Adrenal gland (tissue), 9 donors: ENCODE measurements at regions not wholly inside any gene's neighbourhood (a gene's known extent, or its start where the extent isn't known, plus 50 kb on each side); places are given as distances from the start of the nearest gene placed in this dataset.

Experiments
- DNase-seq, 7 donors: peaks; one replicate each; pipeline ENCODE4 v3.0.0-alpha.2; 2019 to 2020
- H3K27ac ChIP-seq, 5 donors: fragments of 200-600 bp; sonication (generic) in 4 of 5; 1 replicate in 3 of 5; 2 replicates in 2 of 5; pipeline versions ENCODE4 v1.5.1 to v1.8.0; 2016 to 2020; ENCODE audit warnings: mild to moderate bottlenecking in 1 of 5
- H3K27me3 ChIP-seq: fragments of 200-600 bp; 2 replicates; pipeline ENCODE4 v1.8.0; 2021
- H3K36me3 ChIP-seq, 2 donors: fragments of 200-600 bp; replicated peaks in 1 of 2; 1 replicate in 1 of 2; 2 replicates in 1 of 2; pipeline versions ENCODE4 v1.5.1 to v1.8.0; 2018 to 2022
- H3K4me1 ChIP-seq, 2 donors: fragments of 200-600 bp; replicated peaks in 1 of 2; 1 replicate in 1 of 2; 2 replicates in 1 of 2; pipeline versions ENCODE4 v1.5.1 to v1.8.0; 2018 to 2021
- H3K4me3 ChIP-seq, 4 donors: fragments of 200-600 bp; sonication (generic) in 3 of 4; one replicate each; pipeline ENCODE4 v1.5.1; 2016 to 2018
- H3K9me3 ChIP-seq, 3 donors: fragments of 200-600 bp; sonication (generic) in 1 of 3; replicated peaks in 1 of 3; 1 replicate in 2 of 3; 2 replicates in 1 of 3; pipeline versions ENCODE4 v1.5.1 to v1.8.0; 2016 to 2021
- POLR2A ChIP-seq, 2 donors: fragments of 450-650 bp; IDR thresholded peaks; one replicate each; pipeline ENCODE4 v1.6.1; 2017; ENCODE audit warnings: antibody characterized with exemption in 2 of 2, mild to moderate bottlenecking in 2 of 2, moderate library complexity in 1 of 2
- WGBS, 4 donors: extraction: QIAGEN DNeasy Blood & Tissue Kit in 2 of 4; methylation state at CpG; one replicate each; pipeline versions ENCODE4 v1.1.5 to v1.1.7; 2013 to 2017; 5-methylcytosine and 5-hydroxymethylcytosine counted together
- intact Hi-C, 2 donors: fragments of 100-400 bp; cut with DNase I; formaldehyde crosslinking; loops; one replicate each; pipeline versions ENCODE4 v1.14.1 to v1.15.0; 2022 to 2023
- TF ChIP-seq, protein P1 (sequence below), 6 experiments: fragments of 450-650 bp in 4 of 6; fragments of 200-600 bp in 2 of 6; sonication (generic) in 1 of 6; IDR thresholded peaks; 1 replicate in 5 of 6; 2 replicates in 1 of 6; pipeline versions ENCODE4 v1.5.1 to v1.8.0; 2016 to 2021; ENCODE audit warnings: antibody characterized with exemption in 6 of 6, mild to moderate bottlenecking in 2 of 6, moderate library complexity in 1 of 6
- donor health status: healthy with polysubstance abuse.
- donor health status: Bipolar disorder and iron deficiency.
- donor health status: DM: yes; HTN: yes; CAD: no.
- donor health status: DM: no; HTN: no; CAD: no.
- donor health status: DM: no; HTN: no; CAD: no.

- no peaks in the 10 kb centered on the region for H3K27me3 ChIP-seq
- no peaks in the 10 kb centered on the region for H3K9me3 ChIP-seq
- no peak overlapping the region for H3K27ac ChIP-seq
- no peak for DNase-seq
- no peak for TF ChIP-seq POLR2A (IDR thresholded peaks at IDR 0.05)
- TF ChIP-seq, protein P1, sequence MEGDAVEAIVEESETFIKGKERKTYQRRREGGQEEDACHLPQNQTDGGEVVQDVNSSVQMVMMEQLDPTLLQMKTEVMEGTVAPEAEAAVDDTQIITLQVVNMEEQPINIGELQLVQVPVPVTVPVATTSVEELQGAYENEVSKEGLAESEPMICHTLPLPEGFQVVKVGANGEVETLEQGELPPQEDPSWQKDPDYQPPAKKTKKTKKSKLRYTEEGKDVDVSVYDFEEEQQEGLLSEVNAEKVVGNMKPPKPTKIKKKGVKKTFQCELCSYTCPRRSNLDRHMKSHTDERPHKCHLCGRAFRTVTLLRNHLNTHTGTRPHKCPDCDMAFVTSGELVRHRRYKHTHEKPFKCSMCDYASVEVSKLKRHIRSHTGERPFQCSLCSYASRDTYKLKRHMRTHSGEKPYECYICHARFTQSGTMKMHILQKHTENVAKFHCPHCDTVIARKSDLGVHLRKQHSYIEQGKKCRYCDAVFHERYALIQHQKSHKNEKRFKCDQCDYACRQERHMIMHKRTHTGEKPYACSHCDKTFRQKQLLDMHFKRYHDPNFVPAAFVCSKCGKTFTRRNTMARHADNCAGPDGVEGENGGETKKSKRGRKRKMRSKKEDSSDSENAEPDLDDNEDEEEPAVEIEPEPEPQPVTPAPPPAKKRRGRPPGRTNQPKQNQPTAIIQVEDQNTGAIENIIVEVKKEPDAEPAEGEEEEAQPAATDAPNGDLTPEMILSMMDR (IDR thresholded peaks at IDR 0.05) = no peak
- H3K4me3 ChIP-seq = no peak overlapping the region
- intact Hi-C loops = no loop called here
- H3K4me1 ChIP-seq = peaks cover 0 to 3% of the 10 kb centered on the region in 2 donors
- H3K36me3 ChIP-seq = no peaks in the 10 kb centered on the region
- WGBS, 4 donors = 69 to 92% (median 91%) methylated on average over 2 of the region's 2 CpGs
Observed at GRCh38 chr21:16363100-16363499, 633.3 kb downstream of the USP25 start.

DNA sequence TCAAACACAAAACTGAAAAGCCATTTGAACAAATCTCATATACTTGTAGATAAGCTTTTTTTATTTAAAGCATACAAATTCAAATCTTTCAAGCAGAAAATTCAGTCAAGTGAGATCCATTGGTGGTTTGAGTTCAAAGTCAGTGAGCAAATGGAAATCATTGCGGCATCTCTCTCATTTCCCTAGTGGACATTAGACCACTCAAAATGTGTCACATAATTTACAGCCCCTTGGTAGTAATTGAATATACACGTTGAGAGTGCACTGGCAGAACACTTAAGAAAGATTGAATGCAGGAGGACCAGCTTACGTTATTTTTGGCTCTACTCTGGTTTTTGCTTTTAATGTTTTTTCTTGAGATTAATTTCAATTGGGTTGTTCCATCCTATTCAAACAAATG, 633.7 kb downstream of the USP25 start:
- no peaks in the 10 kb centered on the region for H3K4me1 ChIP-seq
- 73 to 86% (median 80%) methylated on average over 3 of the region's 3 CpGs for WGBS, 4 donors
- H3K9me3 ChIP-seq = no peaks in the 10 kb centered on the region
- no peaks in the 10 kb centered on the region for H3K27me3 ChIP-seq
- intact Hi-C loops = no loop called here
- TF ChIP-seq, protein P1 (IDR thresholded peaks at IDR 0.05) = no peak
- no peak for TF ChIP-seq POLR2A (IDR thresholded peaks at IDR 0.05)
- H3K27ac ChIP-seq = no peak overlapping the region
- H3K36me3 ChIP-seq = no peaks in the 10 kb centered on the region
- H3K4me3 ChIP-seq = no peak overlapping the region
- no peak for DNase-seq

DNA sequence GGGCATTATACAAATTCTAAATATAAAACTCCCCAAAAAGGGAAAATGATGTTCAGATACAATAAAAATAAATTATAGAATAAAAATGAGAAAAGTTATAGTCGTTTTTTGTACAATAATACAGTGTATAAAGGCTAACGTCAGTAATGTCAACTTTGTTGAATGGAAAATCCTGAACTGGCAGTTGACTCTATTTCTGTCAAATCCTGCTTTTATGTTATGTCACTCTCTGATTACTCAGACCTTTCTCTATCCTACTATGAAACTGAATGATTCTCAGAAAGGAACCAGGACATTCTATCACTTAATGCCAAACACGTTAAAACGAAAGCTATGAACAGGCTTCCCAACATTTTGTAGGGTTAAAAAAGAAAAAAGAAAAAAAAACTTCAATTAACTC, 636.4 kb downstream of the USP25 start:
- Histone ChIP-seq H3K36me3 (no peaks in the 10 kb centered on the region), H3K27ac (no peak overlapping the region), H3K4me1 (no peaks in the 10 kb centered on the region), H3K4me3 (no peak overlapping the region), H3K27me3 (no peaks in the 10 kb centered on the region), H3K9me3 (no peaks in the 10 kb centered on the region)
- WGBS, 4 donors = 83 to 87% (median 84%) methylated on average over 4 of the region's 4 CpGs
- TF ChIP-seq, protein P1 (IDR thresholded peaks at IDR 0.05) = no peak
- no peak for TF ChIP-seq POLR2A (IDR thresholded peaks at IDR 0.05)
- intact Hi-C loops = no loop called here
- no peak for DNase-seq

DNA sequence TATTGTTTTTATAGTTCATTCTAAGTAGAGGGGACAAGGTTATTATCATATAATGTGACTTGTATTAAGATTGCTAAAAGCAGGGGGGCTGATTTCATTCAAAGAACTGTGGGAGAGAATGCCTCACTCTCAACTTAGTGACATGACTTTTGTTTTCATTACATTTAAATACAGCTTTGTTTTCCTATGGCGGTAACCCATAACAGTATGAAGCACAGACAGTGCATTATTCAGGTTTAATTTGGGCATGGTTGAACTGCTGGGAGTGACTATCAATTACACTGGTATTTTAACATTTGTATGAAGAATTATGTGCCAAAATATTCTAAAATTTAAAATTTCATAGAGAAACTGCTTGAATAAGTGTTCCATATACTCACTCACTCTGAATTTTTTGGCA, 637.3 kb downstream of the USP25 start:
- 88 to 98% (median 93%) methylated on average over 1 of the region's 1 CpG for WGBS, 4 donors
- H3K4me1 ChIP-seq = no peaks in the 10 kb centered on the region
- no peak for DNase-seq
- no peaks in the 10 kb centered on the region for H3K36me3 ChIP-seq
- no peaks in the 10 kb centered on the region for H3K27me3 ChIP-seq
- no peak for TF ChIP-seq POLR2A (IDR thresholded peaks at IDR 0.05)
- TF ChIP-seq, protein P1 (IDR thresholded peaks at IDR 0.05) = no peak
- H3K9me3 ChIP-seq = no peaks in the 10 kb centered on the region
- no peak overlapping the region for H3K4me3 ChIP-seq
- H3K27ac ChIP-seq = no peak overlapping the region
- intact Hi-C loops = no loop called here
